Activated T-helper 1 cell treated with anti-CD3 and anti-CD28 coated beads, Interleukin-12 subunit alpha, Interleukin-12 subunit beta, Interleukin-2, Interleukin-4 antibody, amounts not matched to agents 30 ng/mL and 10 ng/mL and 1 ng/mL, durations not matched to agents 14 hours and 24 hours and 36 hours (primary cell): ENCODE measurements at regions not wholly inside any gene's neighbourhood (a gene's known extent, or its start where the extent isn't known, plus 50 kb on each side); places are given as distances from the start of the nearest gene placed in this dataset.
A peak's percentile ranks its signal among the peaks of the same experiment; 100 is the strongest.

Source experiments
- DNase-seq: peaks from one replicate; pipeline ENCODE4 v3.0.0; 2021; ENCODE audit warnings: low spot score
- H3K27ac Mint-ChIP-seq: one replicate; pipeline ENCODE4 v1.8.0; 2021; ENCODE audit warnings: mild to moderate bottlenecking, mixed read lengths
- H3K27me3 Mint-ChIP-seq: one replicate; pipeline ENCODE4 v1.8.0; 2022; ENCODE audit warnings: mild to moderate bottlenecking, moderate library complexity, mixed read lengths; ENCODE audit not compliant: insufficient read depth
- H3K36me3 Mint-ChIP-seq: one replicate; pipeline ENCODE4 v1.8.0; 2021; ENCODE audit warnings: low read depth, mixed read lengths
- H3K4me1 Mint-ChIP-seq: one replicate; pipeline ENCODE4 v1.8.0; 2021; ENCODE audit warnings: low read depth, mixed read lengths
- H3K4me3 Mint-ChIP-seq: one replicate; pipeline ENCODE4 v1.8.0; 2021; ENCODE audit warnings: mild to moderate bottlenecking, moderate library complexity, mixed read lengths
- H3K9me3 Mint-ChIP-seq: one replicate; pipeline ENCODE4 v1.8.0; 2021; ENCODE audit warnings: mixed read lengths
- intact Hi-C: fragments of 100-400 bp; cut with micrococcal nuclease; formaldehyde crosslinking; loops from one replicate; pipeline ENCODE4 v1.15.1; 2024

DNA sequence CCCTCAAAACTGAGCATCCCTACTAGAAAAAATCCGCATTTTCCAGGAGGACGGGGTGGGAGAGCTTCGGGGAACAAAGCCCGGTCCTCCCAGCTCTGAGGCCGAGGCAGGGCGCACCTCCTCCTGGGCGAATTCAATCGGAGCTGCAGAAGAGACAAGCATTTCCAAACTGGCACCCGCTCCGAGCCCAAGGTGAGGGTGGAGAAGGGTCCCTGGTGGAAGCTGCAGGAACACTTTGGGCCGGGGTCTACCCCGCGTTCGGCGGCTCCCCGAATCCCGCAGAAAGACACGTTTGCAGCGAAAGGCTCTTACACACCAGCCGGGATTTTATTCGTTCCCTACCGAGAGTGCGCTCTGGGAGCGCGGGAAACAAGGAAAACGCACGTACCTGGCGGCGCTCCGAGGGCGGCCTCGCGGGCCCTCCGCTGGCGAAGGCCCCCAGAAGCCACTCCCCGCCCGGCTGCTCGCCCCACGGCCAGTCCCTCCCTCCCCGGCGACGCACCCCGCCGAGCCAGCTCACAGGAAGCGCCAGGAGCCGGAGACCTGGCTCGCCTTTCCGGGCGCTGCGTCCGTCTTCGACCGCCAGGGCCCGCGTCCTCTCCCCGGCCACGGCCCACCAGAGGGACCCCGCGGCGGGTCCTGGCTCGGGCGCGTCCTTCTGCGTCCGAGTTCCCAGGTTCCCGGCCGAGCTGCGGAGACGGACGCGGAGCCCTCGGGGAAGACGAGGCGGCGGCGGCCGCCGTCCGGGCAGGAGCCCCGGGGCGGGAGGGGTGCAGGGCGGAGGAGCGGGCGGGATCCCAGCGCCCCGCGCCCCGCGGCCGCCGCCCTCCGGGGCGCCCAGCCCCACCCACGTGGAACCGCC is 49.8 kb upstream of the BAHCC1 start:
- intact Hi-C loops, result loop anchor here (1.0 to 2.0 kb wide), 2 partner anchors 41 to 169 kb away; no protein-coding TSS in a partner anchor
- Mint-ChIP-seq H3K27me3 (peaks cover 50% of the 10 kb centered on the region), H3K4me3 (peak overlapping the region; percentile 69), H3K9me3 (no peaks in the 10 kb centered on the region), H3K27ac (no peak overlapping the region), H3K4me1 (peaks cover 6% of the 10 kb centered on the region), H3K36me3 (peaks cover 5% of the 10 kb centered on the region)
- DNase-seq, result peak; percentile 23
